ENCODE measurements at regions not wholly inside any gene's neighbourhood (a gene's known extent, or its start where the extent isn't known, plus 50 kb on each side); places are given as distances from the start of the nearest gene placed in this dataset.
"Not testable (repeated sequence)": the region's sequence is repeated elsewhere in the genome, so short reads cannot be mapped to it uniquely, and the experiment has no call there.

DNA sequence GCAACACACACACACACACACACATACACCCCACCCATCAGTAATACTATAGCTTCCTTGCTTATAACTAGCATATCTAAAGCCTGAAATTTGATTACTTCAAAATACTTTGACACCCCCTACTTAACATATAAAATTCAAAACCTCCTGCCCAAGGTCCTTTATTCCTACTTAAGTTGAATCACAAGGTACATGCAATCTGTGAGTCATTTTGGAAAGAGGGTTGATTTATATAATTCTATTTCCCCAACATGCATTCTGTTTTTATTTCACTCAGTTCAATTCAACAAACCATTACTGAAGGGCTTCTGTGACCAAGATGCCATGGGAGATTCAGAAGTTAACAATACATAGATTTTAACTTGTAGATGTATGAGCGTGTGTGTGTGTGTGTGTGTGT, 420.7 kb downstream of the METTL4 start:
- no peaks in the 10 kb centered on the region for H3K36me3 ChIP-seq (replicated peaks; ENCODE audit: low read depth, low read length)
- H3K27ac ChIP-seq (ENCODE audit: low read length) = no peak overlapping the region
- no peak overlapping the region for H3K9ac ChIP-seq (ENCODE audit: low read length)
- no peaks in the 10 kb centered on the region for H4K20me1 ChIP-seq (ENCODE audit: insufficient read depth, low read length)
- peaks cover 17% of the 10 kb centered on the region; the same call in 1 of the 2 replicates for H3K27me3 ChIP-seq (ENCODE audit: low read depth, low read length)
- H3K4me3 ChIP-seq (ENCODE audit: low read length) = no peak overlapping the region
- H3K4me1 ChIP-seq (ENCODE audit: low read length) = no peaks in the 10 kb centered on the region
- TF ChIP-seq EZH2phosphoT487 (IDR thresholded peaks at IDR 0.05; ENCODE audit: low read depth) = no peak
- TF ChIP-seq, protein P1, sequence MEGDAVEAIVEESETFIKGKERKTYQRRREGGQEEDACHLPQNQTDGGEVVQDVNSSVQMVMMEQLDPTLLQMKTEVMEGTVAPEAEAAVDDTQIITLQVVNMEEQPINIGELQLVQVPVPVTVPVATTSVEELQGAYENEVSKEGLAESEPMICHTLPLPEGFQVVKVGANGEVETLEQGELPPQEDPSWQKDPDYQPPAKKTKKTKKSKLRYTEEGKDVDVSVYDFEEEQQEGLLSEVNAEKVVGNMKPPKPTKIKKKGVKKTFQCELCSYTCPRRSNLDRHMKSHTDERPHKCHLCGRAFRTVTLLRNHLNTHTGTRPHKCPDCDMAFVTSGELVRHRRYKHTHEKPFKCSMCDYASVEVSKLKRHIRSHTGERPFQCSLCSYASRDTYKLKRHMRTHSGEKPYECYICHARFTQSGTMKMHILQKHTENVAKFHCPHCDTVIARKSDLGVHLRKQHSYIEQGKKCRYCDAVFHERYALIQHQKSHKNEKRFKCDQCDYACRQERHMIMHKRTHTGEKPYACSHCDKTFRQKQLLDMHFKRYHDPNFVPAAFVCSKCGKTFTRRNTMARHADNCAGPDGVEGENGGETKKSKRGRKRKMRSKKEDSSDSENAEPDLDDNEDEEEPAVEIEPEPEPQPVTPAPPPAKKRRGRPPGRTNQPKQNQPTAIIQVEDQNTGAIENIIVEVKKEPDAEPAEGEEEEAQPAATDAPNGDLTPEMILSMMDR (IDR thresholded peaks at IDR 0.05; ENCODE audit: low read depth, low read length) = no peak
- no peaks in the 10 kb centered on the region for H3K9me3 ChIP-seq (ENCODE audit: insufficient read depth, low read length)
- H3K79me2 ChIP-seq (ENCODE audit: low read length) = no peaks in the 10 kb centered on the region
- H2AFZ ChIP-seq (ENCODE audit: low read depth, low read length) = no peak overlapping the region
- no peak overlapping the region for H3K4me2 ChIP-seq (ENCODE audit: low read length)

DNA sequence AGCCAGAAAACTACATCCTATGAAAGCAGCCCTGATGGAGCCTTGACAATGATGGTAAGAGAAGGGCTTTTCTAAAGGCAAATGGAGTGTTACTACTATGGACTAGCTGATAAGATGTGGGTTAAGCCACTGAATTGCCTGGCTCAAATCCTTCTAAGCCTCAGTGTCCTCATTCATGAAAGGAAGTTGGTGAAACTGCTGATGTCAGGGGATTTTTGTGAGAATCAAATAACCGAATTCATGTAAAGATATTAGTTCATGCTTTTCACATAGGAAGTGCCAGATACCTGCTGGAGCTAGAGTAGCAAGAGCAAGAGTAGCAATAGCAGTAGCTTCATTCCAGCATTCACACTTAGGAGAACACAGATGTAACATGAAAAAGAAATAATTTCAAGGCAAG, 417.0 kb downstream of the METTL4 start:
- no peak overlapping the region for H3K9ac ChIP-seq (ENCODE audit: low read length)
- H2AFZ ChIP-seq (ENCODE audit: low read depth, low read length) = no peak overlapping the region
- H4K20me1 ChIP-seq (ENCODE audit: insufficient read depth, low read length) = no peaks in the 10 kb centered on the region
- no peaks in the 10 kb centered on the region for H3K4me1 ChIP-seq (ENCODE audit: low read length)
- TF ChIP-seq EZH2phosphoT487 (IDR thresholded peaks at IDR 0.05; ENCODE audit: low read depth) = no peak
- TF ChIP-seq, protein P1 (IDR thresholded peaks at IDR 0.05; ENCODE audit: low read depth, low read length) = no peak
- H3K79me2 ChIP-seq (ENCODE audit: low read length) = no peaks in the 10 kb centered on the region
- H3K27ac ChIP-seq (ENCODE audit: low read length) = no peak overlapping the region
- no peaks in the 10 kb centered on the region for H3K36me3 ChIP-seq (replicated peaks; ENCODE audit: low read depth, low read length)
- H3K9me3 ChIP-seq (ENCODE audit: insufficient read depth, low read length) = no peaks in the 10 kb centered on the region
- no peak overlapping the region for H3K4me3 ChIP-seq (ENCODE audit: low read length)
- 0 out of 2 replicates have a peak, but pooled peaks cover 4% of the 10 kb centered on the region for H3K27me3 ChIP-seq (ENCODE audit: low read depth, low read length)
- no peak overlapping the region for H3K4me2 ChIP-seq (ENCODE audit: low read length)

DNA sequence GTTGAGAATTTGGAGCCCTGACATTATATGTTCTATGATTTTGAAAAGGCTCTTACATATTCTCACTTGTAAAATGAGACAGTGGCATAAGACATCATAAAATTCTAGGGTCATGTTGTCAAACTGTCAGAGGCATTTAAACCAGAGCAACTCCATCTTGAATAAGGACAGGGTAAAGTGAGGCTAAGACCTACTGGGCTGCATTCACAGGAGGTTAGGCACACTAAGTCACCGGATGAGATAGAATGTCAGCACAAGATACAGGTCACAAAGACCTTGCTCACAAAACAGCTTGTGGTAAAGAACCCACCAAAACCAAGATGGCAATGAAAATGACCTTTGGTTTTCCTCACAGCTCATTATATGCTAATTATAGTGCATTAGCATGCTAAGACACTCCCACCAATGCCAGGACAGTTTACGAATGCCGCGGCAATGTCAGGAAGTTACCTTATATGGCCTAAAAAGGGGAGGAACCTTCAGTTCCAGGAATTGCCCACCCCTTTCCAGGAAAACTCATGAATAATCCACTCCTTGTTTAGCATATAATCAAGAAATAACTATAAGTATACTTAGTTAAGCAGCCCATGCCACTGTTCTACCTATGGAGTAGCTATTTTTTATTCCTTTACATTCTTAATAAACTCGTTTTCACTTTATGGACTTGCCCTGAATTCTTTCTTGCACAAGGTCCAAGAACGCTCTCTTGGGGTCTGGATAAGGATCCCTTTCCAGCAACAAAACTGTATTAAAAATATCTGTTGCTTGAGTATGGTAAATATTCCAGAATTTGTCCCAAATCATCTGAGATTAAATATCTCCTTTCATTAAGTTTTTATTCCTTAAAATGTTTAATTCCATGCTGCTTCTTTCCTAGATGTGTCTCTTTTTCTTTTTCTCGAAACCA, 406.4 kb downstream of the METTL4 start:
- Histone ChIP-seq H3K79me2 (ENCODE audit: low read length) (no peaks in the 10 kb centered on the region), H2AFZ (ENCODE audit: low read depth, low read length) (no peak overlapping the region), H3K36me3 (replicated peaks; ENCODE audit: low read depth, low read length) (no peaks in the 10 kb centered on the region)

DNA sequence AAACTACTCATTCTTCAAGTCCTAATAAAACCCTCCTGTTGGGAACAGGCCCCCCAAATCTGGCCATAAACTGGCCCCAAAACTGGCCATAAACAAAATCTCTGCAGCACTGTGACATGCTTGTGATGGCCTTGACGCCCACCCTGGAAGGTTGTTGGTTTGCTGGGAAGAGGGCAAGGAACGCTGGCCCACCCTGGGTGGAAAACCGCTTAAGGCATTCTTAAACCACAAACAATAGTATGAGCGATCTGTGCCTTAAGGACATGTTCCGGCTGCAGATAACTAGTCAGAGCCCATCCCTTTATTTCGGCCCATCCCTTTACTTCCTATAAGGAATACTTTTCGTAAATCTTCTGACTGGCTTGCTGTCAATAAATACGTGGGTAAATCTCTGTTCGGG, 404.4 kb downstream of the METTL4 start:
- not testable (repeated sequence) for H3K9ac ChIP-seq (ENCODE audit: low read length); H3K4me3 ChIP-seq (ENCODE audit: low read length); H3K79me2 ChIP-seq (ENCODE audit: low read length); H3K27me3 ChIP-seq (ENCODE audit: low read depth, low read length); H3K4me1 ChIP-seq (ENCODE audit: low read length); H3K4me2 ChIP-seq (ENCODE audit: low read length); H4K20me1 ChIP-seq (ENCODE audit: insufficient read depth, low read length); H3K9me3 ChIP-seq (ENCODE audit: insufficient read depth, low read length); H2AFZ ChIP-seq (ENCODE audit: low read depth, low read length); H3K36me3 ChIP-seq (replicated peaks; ENCODE audit: low read depth, low read length); H3K27ac ChIP-seq (ENCODE audit: low read length)

More for the DNA sequence above, 406.4 kb downstream of the METTL4 start:
- Histone ChIP-seq H3K4me1 (ENCODE audit: low read length) (no peaks in the 10 kb centered on the region), H4K20me1 (ENCODE audit: insufficient read depth, low read length) (no peaks in the 10 kb centered on the region), H3K4me3 (ENCODE audit: low read length) (no peak overlapping the region), H3K27me3 (ENCODE audit: low read depth, low read length) (no peaks in the 10 kb centered on the region), H3K4me2 (ENCODE audit: low read length) (no peak overlapping the region), H3K9me3 (ENCODE audit: insufficient read depth, low read length) (no peaks in the 10 kb centered on the region), H3K27ac (ENCODE audit: low read length) (no peak overlapping the region), H3K9ac (ENCODE audit: low read length) (no peak overlapping the region)
- no peak for TF ChIP-seq EZH2phosphoT487 (IDR thresholded peaks at IDR 0.05; ENCODE audit: low read depth)

DNA sequence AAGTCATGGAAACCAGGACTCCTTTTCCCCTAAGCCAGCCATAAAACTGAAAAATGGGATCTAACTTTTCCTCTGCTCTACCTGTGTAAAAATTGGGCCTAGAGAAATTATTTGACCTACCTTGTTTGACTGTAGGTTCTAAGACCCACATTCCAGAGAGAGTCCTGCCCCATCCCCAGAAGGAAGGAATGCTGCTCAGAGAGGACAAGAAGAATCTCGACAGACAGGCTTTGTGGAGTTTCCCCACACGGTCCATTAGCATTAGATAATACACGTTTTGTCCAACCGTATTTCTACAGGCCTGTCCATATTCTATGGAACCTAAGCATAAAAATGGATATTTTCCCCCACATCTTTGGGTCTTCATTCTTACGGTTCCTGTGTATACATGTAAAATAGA, 403.3 kb downstream of the METTL4 start:
- Histone ChIP-seq H3K4me1 (ENCODE audit: low read length) (no peaks in the 10 kb centered on the region), H3K36me3 (replicated peaks; ENCODE audit: low read depth, low read length) (no peaks in the 10 kb centered on the region), H2AFZ (ENCODE audit: low read depth, low read length) (no peak overlapping the region), H3K27ac (ENCODE audit: low read length) (no peak overlapping the region), H3K9me3 (ENCODE audit: insufficient read depth, low read length) (no peaks in the 10 kb centered on the region), H4K20me1 (ENCODE audit: insufficient read depth, low read length) (no peaks in the 10 kb centered on the region), H3K4me3 (ENCODE audit: low read length) (no peak overlapping the region), H3K4me2 (ENCODE audit: low read length) (no peak overlapping the region), H3K27me3 (ENCODE audit: low read depth, low read length) (no peaks in the 10 kb centered on the region), H3K79me2 (ENCODE audit: low read length) (no peaks in the 10 kb centered on the region), H3K9ac (ENCODE audit: low read length) (no peak overlapping the region)
- TF ChIP-seq, protein P1 (IDR thresholded peaks at IDR 0.05; ENCODE audit: low read depth, low read length) = no peak
- no peak for TF ChIP-seq EZH2phosphoT487 (IDR thresholded peaks at IDR 0.05; ENCODE audit: low read depth)

All from OCI-LY3 (cell line).